Gastrocnemius medialis (tissue), 4 donors: ENCODE measurements at regions not wholly inside any gene's neighbourhood (a gene's known extent, or its start where the extent isn't known, plus 50 kb on each side); places are given as distances from the start of the nearest gene placed in this dataset.

Experiments
- ATAC-seq, 2 donors: fragments of 150-250 bp; one replicate each; pipeline ENCODE4 v1.9.1; 2016
- DNase-seq, 2 donors: peaks; one replicate each; pipeline ENCODE4 v3.0.0-alpha.2; 2019
- H3K27ac ChIP-seq, 4 donors: fragments of 200-600 bp; sonication (generic); 1 replicate in 1 of 4; 2 replicates in 3 of 4; pipeline ENCODE4 v1.5.1; 2016 to 2018; ENCODE audit warnings: mild to moderate bottlenecking in 2 of 4, moderate library complexity in 1 of 4
- H3K27me3 ChIP-seq, 3 donors: fragments of 200-600 bp; sonication (generic) in 2 of 3; 1 replicate in 1 of 3; 2 replicates in 2 of 3; pipeline versions ENCODE4 v1.5.1 to v1.6.0; 2016 to 2019; ENCODE audit warnings: mild to moderate bottlenecking in 1 of 3, moderate library complexity in 1 of 3
- H3K36me3 ChIP-seq, 2 donors: fragments of 200-600 bp; sonication (generic) in 1 of 2; one replicate each; pipeline ENCODE4 v1.5.1; 2017 to 2018
- H3K4me1 ChIP-seq, 2 donors: fragments of 200-600 bp; sonication (generic) in 1 of 2; one replicate each; pipeline ENCODE4 v1.5.1; 2016 to 2017; ENCODE audit warnings: mild to moderate bottlenecking in 2 of 2
- H3K4me3 ChIP-seq, 4 donors: fragments of 200-600 bp; sonication (generic) in 3 of 4; 1 replicate in 1 of 4; 2 replicates in 3 of 4; pipeline ENCODE4 v1.5.1; 2016 to 2019; ENCODE audit warnings: mild to moderate bottlenecking in 2 of 4
- H3K9me3 ChIP-seq, 3 donors: fragments of 200-600 bp; sonication (generic) in 2 of 3; 1 replicate in 1 of 3; 2 replicates in 2 of 3; pipeline ENCODE4 v1.5.1; 2016 to 2019
- CTCF ChIP-seq, 5 experiments: fragments of 450-650 bp in 3 of 5; fragments of 200-600 bp in 2 of 5; sonication (generic) in 2 of 5; IDR thresholded peaks in 4 of 5; conservative IDR thresholded peaks in 1 of 5; 1 replicate in 4 of 5; 2 replicates in 1 of 5; pipeline ENCODE4 v1.5.1; 2016 to 2019; ENCODE audit warnings: antibody characterized with exemption in 5 of 5, mild to moderate bottlenecking in 3 of 5, moderate library complexity in 3 of 5
- POLR2A ChIP-seq, 2 donors: fragments of 450-650 bp; IDR thresholded peaks; one replicate each; pipeline ENCODE4 v1.6.1; 2017; ENCODE audit warnings: antibody characterized with exemption in 2 of 2, mild to moderate bottlenecking in 2 of 2, moderate library complexity in 2 of 2
- in situ Hi-C, 4 donors: fragments of 200-750 bp; cut with MboI; loops; one replicate each; pipeline versions ENCODE4 v1.15.0 to v1.8.0; 2017; ENCODE audit warnings: low sequenced_read_pairs in 4 of 4
- intact Hi-C: fragments of 100-400 bp; cut with DNase I; formaldehyde crosslinking; loops from one replicate; pipeline ENCODE4 v1.15.1; 2023; ENCODE audit warnings: low total_unique reads

- Histone ChIP-seq H3K4me1 (no peaks in the 10 kb centered on the region), H3K9me3 (no peaks in the 10 kb centered on the region), H3K27ac (no peak overlapping the region), H3K36me3 (no peaks in the 10 kb centered on the region), H3K27me3 (peaks cover 0 to 4% (median 0%) of the 10 kb centered on the region in 3 donors), H3K4me3 (no peak overlapping the region)
- no peak for TF ChIP-seq POLR2A (IDR thresholded peaks at IDR 0.05)
- no peak for TF ChIP-seq CTCF (IDR thresholded peaks at IDR 0.05 in 4 of 5, conservative IDR thresholded peaks at IDR 0.05 in 1 of 5)
- intact Hi-C loops (no loop called here), in situ Hi-C loops (no loop called here)
- no peak for ATAC-seq
- DNase-seq = peak in 1 of 2 donors; percentile 17
Measured at GRCh38 chr12:116482859-116483258, 76.3 kb upstream of the MAP1LC3B2 start.

- DNase-seq (no peak), ATAC-seq (no peak)
- peaks cover 0 to 4% (median 0%) of the 10 kb centered on the region in 3 donors for H3K27me3 ChIP-seq
- no peak overlapping the region for H3K27ac ChIP-seq
- H3K9me3 ChIP-seq = no peaks in the 10 kb centered on the region
- H3K36me3 ChIP-seq = no peaks in the 10 kb centered on the region
- H3K4me1 ChIP-seq = no peaks in the 10 kb centered on the region
- no peak overlapping the region for H3K4me3 ChIP-seq
- intact Hi-C loops = no loop called here
- no peak for TF ChIP-seq POLR2A (IDR thresholded peaks at IDR 0.05)
- TF ChIP-seq CTCF (IDR thresholded peaks at IDR 0.05 in 4 of 5, conservative IDR thresholded peaks at IDR 0.05 in 1 of 5) = no peak
- in situ Hi-C loops = no loop called here
Measured at GRCh38 chr12:116483959-116484750, 75.0 kb upstream of the MAP1LC3B2 start.

GRCh38 chr12:116484807-116485206 is 74.4 kb upstream of the MAP1LC3B2 start:
- Histone ChIP-seq H3K36me3 (no peaks in the 10 kb centered on the region), H3K4me3 (no peak overlapping the region), H3K9me3 (no peaks in the 10 kb centered on the region), H3K27me3 (peaks cover 0 to 4% (median 0%) of the 10 kb centered on the region in 3 donors), H3K27ac (no peak overlapping the region), H3K4me1 (no peaks in the 10 kb centered on the region)
- in situ Hi-C loops (no loop called here), intact Hi-C loops (no loop called here)
- DNase-seq (no peak), ATAC-seq (no peak)
- TF ChIP-seq CTCF (IDR thresholded peaks at IDR 0.05 in 4 of 5, conservative IDR thresholded peaks at IDR 0.05 in 1 of 5) (no peak), POLR2A (IDR thresholded peaks at IDR 0.05) (no peak)

GRCh38 chr12:116489116-116489515 is 70.1 kb upstream of the MAP1LC3B2 start:
- H3K4me3 ChIP-seq = no peak overlapping the region
- TF ChIP-seq CTCF (IDR thresholded peaks at IDR 0.05 in 4 of 5, conservative IDR thresholded peaks at IDR 0.05 in 1 of 5) (no peak), POLR2A (IDR thresholded peaks at IDR 0.05) (no peak)
- no peaks in the 10 kb centered on the region for H3K27me3 ChIP-seq
- no peaks in the 10 kb centered on the region for H3K36me3 ChIP-seq
- H3K27ac ChIP-seq = no peak overlapping the region
- H3K9me3 ChIP-seq = no peaks in the 10 kb centered on the region
- in situ Hi-C loops (no loop called here), intact Hi-C loops (no loop called here)
- DNase-seq (no peak), ATAC-seq (no peak)
- H3K4me1 ChIP-seq = no peaks in the 10 kb centered on the region
